OCI-LY3 (cell line): ENCODE measurements at regions not wholly inside any gene's neighbourhood (a gene's known extent, or its start where the extent isn't known, plus 50 kb on each side); places are given as distances from the start of the nearest gene placed in this dataset.

Experiments
- H2AFZ ChIP-seq: fragments of 200-600, 300-600 bp; shearing (Covaris generic); 2 replicates; pipeline ENCODE4 v1.6.0; 2014; ENCODE audit warnings: antibody characterized with exemption, low read depth, low read length
- H3K27ac ChIP-seq: fragments of 200-600, 300-600 bp; sonication (generic); 2 replicates; pipeline ENCODE4 v1.5.1; 2014; ENCODE audit warnings: mild to moderate bottlenecking, low read length, moderate library complexity, mixed read lengths
- H3K27me3 ChIP-seq: fragments of 200-600, 300-600 bp; sonication (generic); 2 replicates; pipeline ENCODE4 v1.6.1; 2014; ENCODE audit warnings: low read depth, low read length, mixed read lengths
- H3K36me3 ChIP-seq: fragments of 200-600, 300-600 bp; sonication (generic); replicated peaks from 2 replicates; pipeline ENCODE3; 2014; ENCODE audit warnings: low read depth, low read length, mixed read lengths
- H3K4me1 ChIP-seq: fragments of 300-600, 200-600 bp; sonication (generic); 2 replicates; pipeline ENCODE4 v1.6.1; 2014; ENCODE audit warnings: low read length, mixed read lengths
- H3K4me2 ChIP-seq: fragments of 200-600, 300-600 bp; sonication (generic); 2 replicates; pipeline ENCODE4 v1.6.1; 2014; ENCODE audit warnings: low read length, mixed read lengths
- H3K4me3 ChIP-seq: fragments of 300-600, 200-600 bp; sonication (generic); 2 replicates; pipeline ENCODE4 v1.5.1; 2014; ENCODE audit warnings: antibody characterized with exemption, mild to moderate bottlenecking, low read length, moderate library complexity
- H3K79me2 ChIP-seq: fragments of 300-600, 200-600 bp; shearing (Covaris generic); 2 replicates; pipeline ENCODE4 v1.6.1; 2014; ENCODE audit warnings: mild to moderate bottlenecking, low read length, mixed read lengths
- H3K9ac ChIP-seq: fragments of 300-600, 200-600 bp; shearing (Covaris generic); 2 replicates; pipeline ENCODE4 v1.6.0; 2014; ENCODE audit warnings: mild to moderate bottlenecking, low read length, moderate library complexity
- H3K9me3 ChIP-seq: fragments of 200-600, 300-600 bp; shearing (Covaris generic); 2 replicates; pipeline ENCODE4 v1.6.1; 2014; ENCODE audit warnings: low read length, mixed read lengths; ENCODE audit not compliant: insufficient read depth
- H4K20me1 ChIP-seq: fragments of 200-600, 300-600 bp; sonication (generic); 2 replicates; pipeline ENCODE4 v1.6.1; 2016; ENCODE audit warnings: low read length, mixed read lengths; ENCODE audit not compliant: insufficient read depth
- CTCF ChIP-seq: fragments of 200-600, 300-600 bp; sonication (generic); IDR thresholded peaks from 2 replicates; pipeline ENCODE4 v1.5.1; 2014; ENCODE audit warnings: antibody characterized with exemption, low read length, low read depth
- EZH2phosphoT487 ChIP-seq: fragments of 200-600 bp; shearing (Covaris generic); IDR thresholded peaks from 2 replicates; pipeline ENCODE4 v1.6.1; 2018; ENCODE audit warnings: antibody characterized with exemption, mixed run types, low read depth

GRCh38 chr15:46555547-46555946, 920.7 kb downstream of the SQOR start:
- no peaks in the 10 kb centered on the region for H3K79me2 ChIP-seq
- H3K27me3 ChIP-seq: no peaks in the 10 kb centered on the region
- no peak for TF ChIP-seq EZH2phosphoT487
- no peak for TF ChIP-seq CTCF
- H4K20me1 ChIP-seq: no peaks in the 10 kb centered on the region
- no peaks in the 10 kb centered on the region for H3K36me3 ChIP-seq
- no peaks in the 10 kb centered on the region for H3K9me3 ChIP-seq
- H3K4me3 ChIP-seq: no peak overlapping the region
- no peaks in the 10 kb centered on the region for H3K4me1 ChIP-seq
- no peak overlapping the region for H3K4me2 ChIP-seq
- no peak overlapping the region for H3K9ac ChIP-seq
- H2AFZ ChIP-seq: no peak overlapping the region
- H3K27ac ChIP-seq: no peak overlapping the region

- H3K4me3 ChIP-seq: no peak overlapping the region
- no peaks in the 10 kb centered on the region for H3K79me2 ChIP-seq
- no peaks in the 10 kb centered on the region for H4K20me1 ChIP-seq
- H3K9ac ChIP-seq: no peak overlapping the region
- TF ChIP-seq CTCF: no peak
- no peak for TF ChIP-seq EZH2phosphoT487
- H3K4me1 ChIP-seq: no peaks in the 10 kb centered on the region
- H3K27ac ChIP-seq: no peak overlapping the region
- H3K9me3 ChIP-seq: no peaks in the 10 kb centered on the region
- H2AFZ ChIP-seq: no peak overlapping the region
- no peaks in the 10 kb centered on the region for H3K27me3 ChIP-seq
- no peak overlapping the region for H3K4me2 ChIP-seq
- H3K36me3 ChIP-seq: no peaks in the 10 kb centered on the region
These were observed 921.2 kb downstream of the SQOR start for GRCh38 chr15:46556010-46556409.

- Histone ChIP-seq H3K27ac (no peak overlapping the region), H4K20me1 (no peaks in the 10 kb centered on the region), H3K9ac (no peak overlapping the region), H3K4me2 (no peak overlapping the region), H3K27me3 (no peaks in the 10 kb centered on the region), H3K4me3 (no peak overlapping the region), H2AFZ (no peak overlapping the region), H3K4me1 (no peaks in the 10 kb centered on the region), H3K36me3 (no peaks in the 10 kb centered on the region), H3K9me3 (no peaks in the 10 kb centered on the region), H3K79me2 (no peaks in the 10 kb centered on the region)
- TF ChIP-seq CTCF (no peak), EZH2phosphoT487 (no peak)
These were observed 921.9 kb downstream of the SQOR start for GRCh38 chr15:46556559-46557379.

GRCh38 chr15:46567968-46568367, 933.1 kb downstream of the SQOR start:
- Histone ChIP-seq H4K20me1 (no peaks in the 10 kb centered on the region), H3K79me2 (no peaks in the 10 kb centered on the region), H3K4me2 (no peak overlapping the region), H3K9ac (no peak overlapping the region), H2AFZ (no peak overlapping the region), H3K9me3 (no peaks in the 10 kb centered on the region), H3K27me3 (no peaks in the 10 kb centered on the region), H3K27ac (no peak overlapping the region), H3K4me1 (no peaks in the 10 kb centered on the region), H3K4me3 (no peak overlapping the region), H3K36me3 (no peaks in the 10 kb centered on the region)
- no peak for TF ChIP-seq CTCF
- no peak for TF ChIP-seq EZH2phosphoT487
